D721Med (cell line): ENCODE measurements at regions not wholly inside any gene's neighbourhood (a gene's known extent, or its start where the extent isn't known, plus 50 kb on each side); places are given as distances from the start of the nearest gene placed in this dataset.

ENCODE experiments used
- DNase-seq: peaks from one replicate; pipeline ENCODE4 v3.0.0; 2011; ENCODE audit warnings: low spot score; ENCODE audit not compliant: insufficient read length
- FAIRE-seq: peaks from 2 replicates; lab custom pipeline; 2011; peaks lifted over from hg19 to GRCh38; lab: Jason Lieb, UNC
- TF ChIP-seq, protein P1 (sequence below): IDR thresholded peaks from 2 replicates; pipeline ENCODE4 v1.5.1; 2012; ENCODE audit warnings: mild to moderate bottlenecking, control low read depth; ENCODE audit not compliant: insufficient read depth; ENCODE audit errors: missing control alignments

DNA sequence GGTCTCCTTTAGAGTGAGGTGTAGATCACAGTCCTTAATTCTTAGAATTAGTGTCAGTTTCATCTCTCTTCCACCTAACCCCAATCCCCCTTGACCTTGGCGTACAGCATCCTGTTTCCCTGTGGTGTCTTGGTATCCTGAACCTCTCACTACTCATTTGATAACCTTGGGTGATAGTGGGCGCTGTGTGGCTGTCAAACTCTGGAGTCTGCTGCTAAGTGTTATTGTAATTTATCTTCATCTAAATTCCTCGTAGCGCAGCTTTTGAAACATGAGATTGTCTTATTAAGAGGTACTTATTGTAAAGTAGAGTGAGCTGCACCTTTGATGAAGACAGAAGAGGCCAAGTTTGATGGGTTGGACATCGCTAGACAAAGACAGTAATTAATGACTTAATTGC, 222.6 kb upstream of the SPRED2 start:
- TF ChIP-seq, protein P1, sequence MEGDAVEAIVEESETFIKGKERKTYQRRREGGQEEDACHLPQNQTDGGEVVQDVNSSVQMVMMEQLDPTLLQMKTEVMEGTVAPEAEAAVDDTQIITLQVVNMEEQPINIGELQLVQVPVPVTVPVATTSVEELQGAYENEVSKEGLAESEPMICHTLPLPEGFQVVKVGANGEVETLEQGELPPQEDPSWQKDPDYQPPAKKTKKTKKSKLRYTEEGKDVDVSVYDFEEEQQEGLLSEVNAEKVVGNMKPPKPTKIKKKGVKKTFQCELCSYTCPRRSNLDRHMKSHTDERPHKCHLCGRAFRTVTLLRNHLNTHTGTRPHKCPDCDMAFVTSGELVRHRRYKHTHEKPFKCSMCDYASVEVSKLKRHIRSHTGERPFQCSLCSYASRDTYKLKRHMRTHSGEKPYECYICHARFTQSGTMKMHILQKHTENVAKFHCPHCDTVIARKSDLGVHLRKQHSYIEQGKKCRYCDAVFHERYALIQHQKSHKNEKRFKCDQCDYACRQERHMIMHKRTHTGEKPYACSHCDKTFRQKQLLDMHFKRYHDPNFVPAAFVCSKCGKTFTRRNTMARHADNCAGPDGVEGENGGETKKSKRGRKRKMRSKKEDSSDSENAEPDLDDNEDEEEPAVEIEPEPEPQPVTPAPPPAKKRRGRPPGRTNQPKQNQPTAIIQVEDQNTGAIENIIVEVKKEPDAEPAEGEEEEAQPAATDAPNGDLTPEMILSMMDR = no peak
- no peak for FAIRE-seq

DNA sequence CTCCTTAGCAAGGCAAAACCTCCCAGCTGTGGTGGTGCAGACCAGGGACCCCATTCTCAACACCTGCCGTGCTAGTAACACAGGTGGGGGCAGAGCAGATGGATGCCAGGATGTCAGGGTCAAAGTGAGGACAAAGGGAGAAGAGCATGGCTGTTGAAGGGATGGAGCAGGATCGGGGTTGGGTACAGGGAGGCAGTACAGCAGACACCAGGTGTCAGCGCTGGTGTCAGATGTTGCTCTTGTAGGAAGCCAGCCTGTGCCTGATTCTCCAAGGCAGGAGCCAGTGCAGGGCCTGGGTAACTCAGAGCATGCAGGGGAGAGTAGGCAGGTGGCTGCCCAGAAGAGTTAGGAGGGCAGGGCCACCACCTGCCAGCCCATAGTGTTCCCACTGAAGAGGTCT, 222.1 kb upstream of the SPRED2 start:
- no peak for DNase-seq
- no peak for FAIRE-seq

More for the DNA sequence above, 222.6 kb upstream of the SPRED2 start:
- no peak for DNase-seq

GRCh38 chr2:65652066-65652465, 219.7 kb upstream of the SPRED2 start:
- TF ChIP-seq, protein P1 = no peak
- FAIRE-seq (no peak), DNase-seq (no peak)

More for the DNA sequence above, 222.1 kb upstream of the SPRED2 start:
- TF ChIP-seq, protein P1 = no peak

DNA sequence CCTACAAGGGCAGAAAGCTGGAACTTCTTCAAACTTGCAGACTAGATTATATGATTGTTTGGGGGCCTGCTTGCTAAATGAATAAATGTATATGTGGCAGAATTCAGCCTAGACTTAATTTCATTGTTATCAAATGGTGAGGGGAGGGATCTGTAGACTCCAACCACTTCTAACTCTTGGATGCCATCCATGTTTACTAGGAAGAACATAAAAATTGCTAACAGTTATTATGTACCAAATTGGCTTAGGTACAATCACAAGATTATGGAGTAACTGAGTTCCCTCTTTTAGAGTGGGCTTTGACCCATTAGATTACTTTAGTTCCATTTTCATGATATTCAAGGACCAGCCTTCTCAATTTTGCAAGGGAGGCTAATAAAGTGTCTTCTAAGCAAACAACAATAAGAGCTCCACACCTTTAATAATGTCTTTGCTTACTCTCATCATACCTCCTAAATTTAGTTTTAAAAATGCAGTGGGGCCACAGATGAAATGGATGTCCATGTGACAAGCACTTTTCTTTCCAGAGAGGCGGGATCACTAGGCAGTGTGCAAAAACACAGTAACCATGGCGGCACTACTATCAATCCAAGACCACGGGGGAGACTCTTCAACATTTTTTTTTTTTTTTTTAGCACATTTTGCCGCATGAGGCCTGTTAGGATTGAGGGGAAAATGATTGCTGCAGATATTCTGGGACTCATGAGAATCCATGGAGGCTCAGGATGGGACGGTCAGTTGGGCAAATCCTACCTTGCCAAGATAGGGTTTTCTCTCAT, 217.6 kb upstream of the SPRED2 start:
- no peak for DNase-seq
- TF ChIP-seq, protein P1 = no peak
- no peak for FAIRE-seq

DNA sequence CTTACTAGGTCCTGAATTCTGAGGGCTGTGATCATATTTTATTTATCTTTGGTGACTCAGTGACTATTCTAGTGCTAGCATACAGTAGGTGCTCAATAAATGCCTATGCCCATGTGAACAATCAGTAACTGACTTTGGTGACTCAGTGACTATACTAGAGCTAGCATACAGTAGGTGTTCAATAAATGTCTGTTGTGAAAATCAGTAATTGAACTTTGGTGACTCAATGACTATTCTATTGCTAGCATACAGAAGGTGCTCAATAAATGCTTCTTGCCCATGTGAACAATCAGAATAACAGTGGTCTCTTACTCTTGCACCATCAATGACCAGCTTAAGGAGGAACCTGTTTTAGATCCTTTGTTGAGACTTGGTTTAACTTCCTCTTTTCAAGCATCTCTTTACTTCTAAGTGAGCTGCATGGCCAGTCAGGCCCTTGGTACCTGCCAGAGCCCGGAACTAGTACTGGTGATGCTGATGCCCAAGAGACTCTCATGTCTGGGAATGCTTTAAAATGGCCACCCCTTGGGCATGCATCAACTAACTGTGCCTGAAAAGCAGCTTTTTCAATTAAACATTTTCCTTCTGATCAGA, 214.9 kb upstream of the SPRED2 start:
- DNase-seq (no peak), FAIRE-seq (no peak)
- TF ChIP-seq, protein P1 = no peak

GRCh38 chr2:65640793-65641103, 208.3 kb upstream of the SPRED2 start:
- DNase-seq (no peak), FAIRE-seq (no peak)
- TF ChIP-seq, protein P1 = no peak
